ENCODE measurements at regions not wholly inside any gene's neighbourhood (a gene's known extent, or its start where the extent isn't known, plus 50 kb on each side); places are given as distances from the start of the nearest gene placed in this dataset.
A peak's percentile ranks its signal among the peaks of the same experiment; 100 is the strongest.

GRCh38 chr9:96116275-96117064, 185.5 kb downstream of the HSD17B3 start:
- no peak for TF ChIP-seq CTCF (IDR thresholded peaks at IDR 0.05)
- H3K27ac ChIP-seq: no peak overlapping the region
- H3K4me3 ChIP-seq: no peak overlapping the region
- peak; percentile 41 for DNase-seq (ENCODE audit: low spot score)

- Histone ChIP-seq H3K4me3 (no peak overlapping the region), H3K27ac (no peak overlapping the region)
- no peak for TF ChIP-seq CTCF (IDR thresholded peaks at IDR 0.05)
- no peak for DNase-seq (ENCODE audit: low spot score)
These were observed 186.1 kb downstream of the HSD17B3 start for GRCh38 chr9:96115836-96116235.

GRCh38 chr9:96113032-96113431, 188.9 kb downstream of the HSD17B3 start:
- no peak for TF ChIP-seq CTCF (IDR thresholded peaks at IDR 0.05)
- DNase-seq (ENCODE audit: low spot score): no peak
- H3K4me3 ChIP-seq: no peak overlapping the region
- no peak overlapping the region for H3K27ac ChIP-seq

GRCh38 chr9:96109680-96110351, 192.2 kb downstream of the HSD17B3 start:
- no peak overlapping the region for H3K4me3 ChIP-seq
- no peak for DNase-seq (ENCODE audit: low spot score)
- H3K27ac ChIP-seq: no peak overlapping the region
- TF ChIP-seq CTCF (IDR thresholded peaks at IDR 0.05): no peak

GRCh38 chr9:96108691-96109380, 193.1 kb downstream of the HSD17B3 start:
- no peak overlapping the region for H3K4me3 ChIP-seq
- no peak overlapping the region for H3K27ac ChIP-seq
- no peak for DNase-seq (ENCODE audit: low spot score)
- no peak for TF ChIP-seq CTCF (IDR thresholded peaks at IDR 0.05)

- no peak for TF ChIP-seq CTCF (IDR thresholded peaks at IDR 0.05)
- no peak overlapping the region for H3K27ac ChIP-seq
- DNase-seq (ENCODE audit: low spot score): no peak
- no peak overlapping the region for H3K4me3 ChIP-seq
These were observed 194.5 kb downstream of the HSD17B3 start for GRCh38 chr9:96107436-96107835.
